HPDE6-E6E7 (cell line): ENCODE measurements at regions not wholly inside any gene's neighbourhood (a gene's known extent, or its start where the extent isn't known, plus 50 kb on each side); places are given as distances from the start of the nearest gene placed in this dataset.
"Not testable (repeated sequence)": the region's sequence is repeated elsewhere in the genome, so short reads cannot be mapped to it uniquely, and the experiment has no call there.

Source experiments
- DNase-seq: peaks from one replicate; pipeline ENCODE4 v3.0.0; 2011; ENCODE audit warnings: missing footprints; ENCODE audit errors: extremely low spot score

DNA sequence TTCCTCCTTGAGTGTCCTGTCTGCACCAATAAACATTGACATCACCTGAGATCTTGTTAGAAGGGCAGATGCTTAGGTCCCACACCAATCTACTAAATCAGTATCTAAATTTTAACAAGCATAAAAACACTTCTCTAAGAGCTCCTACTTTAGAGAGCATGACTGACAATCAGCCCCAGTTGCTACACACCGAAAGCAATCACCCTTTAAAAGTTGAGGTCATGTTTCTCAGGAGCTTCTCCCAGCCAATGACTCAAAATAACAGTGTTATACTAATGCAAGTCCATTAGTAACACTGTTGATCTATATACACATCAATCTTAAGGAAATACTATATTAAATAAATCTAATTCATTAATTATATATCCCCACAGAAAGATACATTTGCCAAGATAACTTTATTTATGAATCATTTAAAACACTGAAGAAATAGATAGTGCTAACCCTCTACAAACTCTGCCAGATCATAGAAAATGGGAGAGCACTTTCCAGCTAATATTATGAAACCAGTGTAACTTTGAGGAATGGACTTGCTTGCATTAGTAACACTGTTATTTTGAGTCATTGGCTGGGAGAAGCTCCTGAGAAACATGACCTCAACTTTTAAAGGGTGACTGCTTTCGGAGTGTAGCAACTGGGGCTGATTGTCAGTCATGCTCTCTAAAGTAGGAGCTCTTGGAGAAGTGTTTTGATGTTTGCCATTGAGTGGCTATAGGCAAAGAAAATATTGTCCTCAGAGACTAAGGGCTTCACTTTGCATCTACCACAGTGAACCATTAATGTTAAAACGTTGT is 109.8 kb upstream of the HDX start:
- no peak for DNase-seq

DNA sequence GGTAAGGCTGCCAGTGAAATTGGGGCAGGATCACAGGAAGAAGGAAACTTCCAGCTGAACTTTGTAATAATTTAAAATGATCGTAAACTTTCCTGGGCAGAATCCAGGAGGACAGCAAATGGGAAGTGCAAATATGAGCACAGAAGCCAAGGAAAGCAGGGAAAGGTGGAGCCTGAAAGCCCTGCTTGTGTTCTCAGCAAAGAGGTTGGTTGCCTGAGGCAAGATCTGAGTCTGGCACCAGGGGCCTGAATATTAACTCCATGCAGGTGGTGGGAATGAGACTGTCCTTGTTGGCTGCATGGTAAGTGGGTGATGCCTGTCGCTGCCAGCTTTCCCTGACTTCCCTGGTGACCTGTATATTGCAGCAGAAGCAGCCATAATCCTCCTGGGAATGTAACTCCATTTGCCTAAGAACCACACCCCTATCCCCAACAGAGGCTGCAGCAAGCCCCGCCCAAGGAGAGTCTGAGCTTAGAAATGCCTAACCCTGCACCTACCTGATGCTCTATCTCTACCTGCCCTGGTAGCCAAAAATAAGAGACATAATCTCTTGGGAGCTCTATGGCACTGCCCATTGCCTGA is 132.0 kb upstream of the HDX start:
- DNase-seq: no peak

DNA sequence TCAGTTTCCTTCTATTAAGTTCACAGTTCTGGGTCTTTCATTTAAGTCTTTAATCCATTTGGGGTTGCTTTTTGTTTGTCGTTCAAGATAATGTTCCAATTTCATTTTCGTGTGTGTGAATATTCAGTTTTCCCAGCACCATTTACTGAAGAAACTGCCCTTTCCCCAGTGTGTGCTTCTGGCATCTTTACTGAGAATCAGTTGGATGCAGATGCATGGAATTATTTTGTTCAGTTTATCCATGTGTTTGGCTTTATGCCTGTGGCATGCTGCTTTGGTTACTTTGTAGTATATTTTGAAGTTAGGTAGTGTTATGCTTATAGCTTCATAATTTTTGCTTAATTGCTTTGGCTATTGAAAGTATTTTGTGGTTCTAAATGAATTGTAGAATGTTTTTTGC is 163.8 kb upstream of the HDX start:
- DNase-seq: no peak

DNA sequence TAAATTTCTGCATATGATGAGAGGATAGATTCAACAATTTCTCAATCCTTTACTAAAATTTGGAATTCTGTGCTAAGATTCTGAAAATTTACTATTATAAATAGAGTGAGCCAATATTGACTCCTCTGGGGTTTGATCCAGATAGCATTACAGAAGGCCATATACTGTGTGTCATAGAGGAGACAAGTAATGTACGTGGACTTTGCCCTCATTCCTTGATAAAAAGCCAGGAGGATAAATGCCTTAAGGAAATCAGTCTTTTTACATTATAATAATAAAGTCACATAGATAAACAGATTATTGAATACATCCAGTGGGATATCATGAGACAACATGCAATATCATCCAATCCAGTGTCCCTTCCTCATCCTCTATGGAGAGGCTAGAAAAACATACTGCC is 188.0 kb upstream of the HDX start:
- DNase-seq: no peak

GRCh38 chrX:84709987-84710386 is 207.7 kb upstream of the HDX start:
- DNase-seq: no peak

DNA sequence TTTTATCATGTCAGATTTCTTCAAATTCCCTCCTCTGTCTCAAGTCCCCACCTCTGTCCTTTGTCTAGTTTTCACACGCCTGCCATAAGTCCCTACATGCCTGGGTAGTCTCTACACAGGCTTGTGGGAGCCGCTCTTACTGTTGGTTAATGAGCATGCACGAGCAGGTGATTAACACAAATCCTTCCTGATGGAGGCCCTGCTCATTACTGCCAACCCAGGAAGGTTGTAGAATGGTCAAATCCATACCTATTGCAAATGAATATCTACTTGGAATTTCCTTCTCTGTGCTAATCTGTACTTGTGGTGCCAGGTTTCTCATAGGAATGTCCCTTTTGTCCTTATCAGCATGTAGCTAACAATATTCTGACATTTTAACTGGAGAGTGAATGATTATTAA is 208.4 kb upstream of the HDX start:
- DNase-seq: no peak

DNA sequence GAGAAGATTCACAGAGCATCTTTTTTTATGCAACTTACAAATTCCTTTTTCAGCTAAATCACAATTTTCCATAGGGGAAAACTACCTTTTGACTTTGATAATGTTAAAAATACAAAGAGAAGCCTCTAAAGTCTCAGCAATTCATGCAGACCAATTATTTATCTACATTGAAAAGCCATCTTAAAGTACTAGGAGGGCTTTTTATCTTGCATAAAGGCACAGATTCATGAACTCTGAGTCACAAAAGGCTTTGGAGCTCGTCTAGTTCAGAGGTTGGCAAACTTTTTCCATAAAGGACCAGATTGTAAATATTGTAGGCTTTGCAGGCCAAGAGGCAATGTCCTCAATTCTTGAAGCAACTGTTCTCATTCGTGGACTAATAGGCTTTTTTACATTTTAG is 210.4 kb upstream of the HDX start:
- no peak for DNase-seq

DNA sequence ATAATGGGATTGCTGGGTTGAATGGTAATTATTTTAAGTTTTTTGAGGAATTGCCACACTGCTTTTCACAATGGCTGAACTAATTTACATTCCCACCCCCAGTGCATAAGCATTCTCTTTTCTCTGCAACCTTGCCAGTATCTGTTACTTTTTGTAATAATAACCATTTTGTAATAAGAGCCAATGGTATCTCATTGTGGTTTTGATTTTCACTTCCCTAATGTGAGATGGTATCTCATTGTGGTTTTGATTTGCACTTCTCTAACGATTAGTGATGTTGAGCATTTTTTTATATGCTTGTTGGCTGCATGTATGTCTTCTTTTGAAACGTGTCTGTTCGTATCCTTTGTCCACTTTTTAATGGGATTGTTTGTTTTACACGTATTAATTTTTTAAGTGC is 213.1 kb upstream of the HDX start:
- DNase-seq: no peak

- DNase-seq: no peak
Measured at GRCh38 chrX:84717343-84717742, 215.1 kb upstream of the HDX start.

- DNase-seq: no peak
Measured at GRCh38 chrX:84721416-84721815, 219.2 kb upstream of the HDX start.

- no peak for DNase-seq
Measured at GRCh38 chrX:84724576-84724975, 222.3 kb upstream of the HDX start.

DNA sequence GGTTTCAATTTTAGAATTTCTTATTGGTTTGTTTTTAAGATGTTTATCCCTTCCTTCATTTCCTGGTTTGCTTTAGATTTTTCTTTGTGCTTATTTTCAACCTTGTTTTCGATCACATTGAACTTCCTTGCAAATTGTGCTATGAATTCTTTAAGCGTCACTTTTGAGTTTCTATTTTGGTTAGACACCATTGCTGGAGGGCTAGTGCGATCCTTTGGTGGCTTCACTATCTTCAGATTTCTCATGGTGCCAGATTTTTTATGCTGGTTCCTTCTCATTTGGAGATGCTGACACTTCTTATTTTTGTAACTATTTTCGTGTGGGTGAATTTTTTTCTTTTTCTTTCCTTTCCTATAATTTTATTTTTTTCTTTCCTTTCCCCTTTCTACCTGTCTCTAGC is 227.2 kb upstream of the HDX start:
- DNase-seq: no peak

GRCh38 chrX:84729809-84730208 is 227.6 kb upstream of the HDX start:
- peak; percentile 12 for DNase-seq

- no peak for DNase-seq
Measured at GRCh38 chrX:84735025-84735424, 232.8 kb upstream of the HDX start.

DNA sequence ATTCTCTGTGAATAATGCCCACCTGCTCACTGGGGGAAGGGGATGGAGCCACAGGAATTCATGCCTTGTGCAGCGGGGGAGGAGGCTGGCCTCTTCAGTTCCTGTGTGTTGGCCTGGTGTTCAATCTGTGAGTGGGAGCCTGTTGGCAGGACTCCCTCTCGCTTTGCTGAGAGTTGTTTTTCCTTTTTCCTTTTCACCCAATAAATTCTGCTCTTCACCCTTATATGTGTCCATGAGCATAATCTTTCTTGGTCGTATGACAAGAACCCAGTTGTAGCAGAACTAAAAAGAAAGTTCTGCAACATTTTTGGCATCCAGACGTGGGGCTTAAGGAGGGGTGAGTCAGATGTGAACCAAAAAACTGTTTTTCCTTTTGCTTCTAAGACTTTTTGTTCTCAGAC is 235.2 kb upstream of the HDX start:
- DNase-seq: no peak

DNA sequence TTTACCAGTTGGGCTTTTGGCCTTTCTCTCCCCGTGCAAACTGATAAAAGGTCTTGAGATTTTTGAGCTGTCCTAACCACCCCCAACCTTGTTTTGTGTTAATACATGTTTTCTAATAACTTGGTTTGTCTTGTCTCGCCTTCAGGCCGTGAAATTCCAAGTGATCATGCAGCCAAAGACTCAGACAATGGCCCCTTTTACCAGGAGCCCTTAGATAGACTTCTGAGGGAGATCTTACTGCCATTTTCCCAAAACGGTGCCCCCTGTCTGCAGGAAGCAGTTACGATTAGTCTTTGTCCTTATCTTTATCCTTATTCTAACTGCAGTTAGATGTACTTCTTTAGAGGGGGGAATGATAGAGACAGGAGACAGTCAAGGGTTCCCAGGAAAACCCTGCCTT is 245.3 kb upstream of the HDX start:
- DNase-seq: no peak

DNA sequence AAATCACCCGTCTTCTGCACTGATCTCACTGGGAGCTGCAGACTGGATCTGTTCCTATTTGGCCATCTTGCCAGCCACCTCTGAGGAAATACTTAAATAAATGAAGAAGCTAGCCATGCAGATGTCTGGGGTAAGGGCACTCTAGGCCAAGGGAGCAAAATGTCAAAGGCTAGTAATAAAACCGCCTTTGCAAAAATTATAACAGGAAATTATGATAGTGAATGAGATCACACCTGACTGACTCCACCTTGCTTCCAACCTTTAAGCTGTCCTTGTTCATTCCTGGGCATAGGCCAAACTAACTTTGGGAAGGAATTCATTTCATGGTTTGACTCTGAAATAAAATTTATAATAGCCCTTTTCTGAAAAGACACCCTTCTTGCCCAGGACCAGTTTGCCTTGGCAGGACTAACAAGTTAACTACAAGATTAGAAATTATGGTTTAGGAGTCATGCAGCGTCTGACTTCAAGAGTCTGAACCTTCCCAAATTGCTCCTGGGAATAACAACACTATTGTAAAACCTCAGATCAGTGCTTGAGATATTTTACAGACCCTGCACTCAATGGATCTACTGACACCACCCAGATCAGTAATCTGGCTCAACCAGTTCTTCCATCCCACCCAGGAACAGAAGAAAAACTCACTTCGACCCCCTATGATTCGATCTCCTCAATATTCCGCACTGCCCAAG is 246.9 kb upstream of the HDX start:
- no peak for DNase-seq

DNA sequence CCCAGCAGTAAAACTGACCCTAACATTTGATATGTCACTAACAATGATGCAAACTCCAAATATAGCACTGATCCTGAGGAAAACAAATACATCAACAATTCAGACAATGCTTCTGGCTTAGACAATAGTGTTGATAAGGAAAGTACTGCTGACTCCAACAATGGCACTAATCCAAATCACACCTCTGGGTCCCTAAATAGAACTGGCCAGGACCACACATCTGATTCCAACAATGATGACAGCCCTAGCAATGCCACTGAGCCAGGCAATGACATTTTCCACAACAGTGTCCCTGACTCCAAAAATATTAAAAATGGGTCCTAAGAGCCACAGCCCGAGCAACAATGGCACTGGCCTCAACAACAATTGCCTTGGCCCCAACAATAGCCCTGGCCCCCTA is 243.1 kb upstream of the APOOL start:
- DNase-seq: no peak

- no peak for DNase-seq
Measured at GRCh38 chrX:84796321-84796720, 207.4 kb upstream of the APOOL start.

DNA sequence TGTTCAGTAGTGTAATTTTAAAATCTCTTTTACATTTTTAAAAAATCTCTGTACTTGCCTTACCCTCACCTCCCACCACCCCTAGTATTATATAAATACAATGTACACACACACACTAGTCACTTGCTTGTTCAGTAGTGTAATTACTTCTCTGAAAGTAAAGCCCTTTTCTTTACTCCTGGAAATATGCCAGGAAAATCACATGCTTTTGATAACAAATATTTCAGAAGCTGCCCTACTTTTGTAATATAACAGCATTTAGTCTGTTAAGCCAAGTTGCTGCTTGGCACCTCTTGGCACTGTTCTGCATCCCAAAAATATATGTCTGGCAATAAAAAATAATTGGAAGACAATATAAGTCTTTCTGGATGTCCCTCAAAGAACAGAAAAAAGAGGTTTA is 172.8 kb upstream of the APOOL start:
- DNase-seq: no peak

DNA sequence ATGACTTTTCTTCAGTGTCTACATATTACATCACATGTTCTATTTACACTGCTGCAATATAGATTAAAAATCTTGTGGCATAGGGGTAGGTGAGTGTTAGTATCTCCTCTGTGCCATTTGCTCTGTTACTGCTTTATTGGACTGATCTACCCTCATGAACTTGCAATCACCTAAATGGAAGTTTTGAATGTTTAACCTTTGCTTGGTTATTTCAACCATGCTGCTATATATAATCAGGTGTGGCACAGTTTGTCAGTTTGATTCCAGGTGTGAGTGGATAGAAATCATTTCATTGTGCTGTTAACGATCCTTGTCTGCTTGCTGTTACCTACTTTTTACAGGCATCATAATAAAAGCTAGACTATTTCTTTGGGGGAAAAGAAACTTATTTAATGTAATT is 157.1 kb upstream of the APOOL start:
- DNase-seq: not testable (repeated sequence)

GRCh38 chrX:84851183-84851582 is 152.5 kb upstream of the APOOL start:
- DNase-seq: not testable (repeated sequence)

- DNase-seq: not testable (repeated sequence)
Measured at GRCh38 chrX:84856791-84857190, 146.9 kb upstream of the APOOL start.
